GM13977 (cell line): ENCODE measurements at regions not wholly inside any gene's neighbourhood (a gene's known extent, or its start where the extent isn't known, plus 50 kb on each side); places are given as distances from the start of the nearest gene placed in this dataset.

ENCODE experiments used
- DNase-seq: peaks from one replicate; pipeline ENCODE4 v3.0.0; 2012; ENCODE audit warnings: low spot score
- CTCF ChIP-seq: IDR thresholded peaks from 2 replicates; pipeline ENCODE4 v1.5.1; 2012; ENCODE audit warnings: mild to moderate bottlenecking, control low read depth; ENCODE audit not compliant: insufficient read depth; ENCODE audit errors: extremely low read depth, missing control alignments
- in situ Hi-C: fragments of 300-500 bp; cut with MboI; formaldehyde crosslinking; loops from one replicate; pipeline ENCODE4 v1.12.0; 2022; ENCODE audit warnings: low sequenced_read_pairs, low pct_unique_long_range_greater_than_20kb, mixed read lengths, inconsistent platforms; ENCODE audit not compliant: unreplicated experiment

DNA sequence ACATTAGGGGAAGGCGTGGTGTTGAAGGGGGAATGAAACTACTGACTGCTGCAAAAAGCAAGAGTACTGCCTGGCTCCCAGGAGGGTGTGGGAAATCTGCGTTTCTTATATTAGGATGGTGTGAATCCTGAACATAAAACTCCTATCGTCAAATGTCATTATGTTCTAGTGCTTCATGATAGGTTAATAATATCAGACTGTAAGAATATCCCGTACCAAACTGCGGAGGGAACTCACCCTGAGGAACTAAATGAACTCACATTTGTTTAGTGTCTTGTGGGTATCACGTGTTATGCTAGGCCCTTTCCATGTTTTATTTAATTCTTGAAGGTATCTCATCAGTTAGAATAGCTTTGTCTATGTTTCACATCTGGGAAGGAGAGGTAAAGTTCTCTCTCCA lies 610.7 kb downstream of the QKI start:
- no peak for TF ChIP-seq CTCF
- DNase-seq = no peak
- in situ Hi-C loops = no loop called here

DNA sequence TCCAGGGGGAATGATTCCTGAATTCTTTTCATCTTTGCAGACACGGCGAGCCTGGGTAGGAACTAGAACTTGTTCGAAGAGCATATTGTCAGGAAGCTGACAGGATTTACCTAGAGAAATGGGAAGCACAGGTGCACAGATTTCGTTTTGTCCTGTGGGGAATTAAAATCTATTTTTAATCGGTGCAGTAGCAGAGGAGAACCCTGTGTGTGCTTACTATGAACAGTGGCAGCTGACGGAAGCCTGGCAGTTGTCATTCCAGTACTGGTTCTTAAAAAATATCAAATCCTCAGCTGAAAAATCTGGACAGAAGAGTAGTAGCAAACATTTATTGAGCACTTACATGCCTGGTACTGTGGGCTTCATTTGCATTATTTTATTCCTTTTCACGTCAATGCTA lies 609.0 kb downstream of the QKI start:
- DNase-seq = no peak
- TF ChIP-seq CTCF = no peak
- in situ Hi-C loops = no loop called here

GRCh38 chr6:164022632-164023031 lies 608.1 kb downstream of the QKI start:
- in situ Hi-C loops = no loop called here
- no peak for DNase-seq
- TF ChIP-seq CTCF = no peak

GRCh38 chr6:164021589-164022250 lies 607.2 kb downstream of the QKI start:
- TF ChIP-seq CTCF = no peak
- no peak for DNase-seq
- in situ Hi-C loops = no loop called here

DNA sequence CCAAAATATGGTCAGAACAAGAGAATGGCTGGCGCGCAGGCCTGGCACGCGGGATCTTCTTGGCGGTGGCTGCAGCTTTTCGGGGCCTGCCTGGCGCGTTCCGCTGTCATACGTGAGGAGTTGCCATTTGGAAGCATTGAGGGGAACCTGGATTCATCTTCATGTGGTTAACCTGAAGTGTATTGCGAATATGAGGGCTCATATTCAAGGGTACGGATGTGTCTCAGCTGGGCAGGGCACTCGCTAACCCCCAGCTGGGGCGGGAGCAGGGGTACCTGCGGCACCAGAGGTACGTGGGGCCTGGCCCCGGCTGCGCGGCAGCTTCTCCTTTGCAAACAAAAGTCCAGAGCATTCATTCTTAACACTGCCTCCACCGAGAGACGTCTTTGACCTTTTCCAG lies 605.6 kb downstream of the QKI start:
- TF ChIP-seq CTCF = no peak
- in situ Hi-C loops = no loop called here
- no peak for DNase-seq

- in situ Hi-C loops = no loop called here
- no peak for DNase-seq
- TF ChIP-seq CTCF = no peak
These were observed 603.6 kb downstream of the QKI start for GRCh38 chr6:164018133-164018532.
